SK-N-SH (cell line): ENCODE measurements at regions not wholly inside any gene's neighbourhood (a gene's known extent, or its start where the extent isn't known, plus 50 kb on each side); places are given as distances from the start of the nearest gene placed in this dataset.
A peak's percentile ranks its signal among the peaks of the same experiment; 100 is the strongest.

Source experiments
- CTCF ChIA-PET: fragments of 300-600, 350-600 bp; formaldehyde crosslinking; extraction: SDS; loops from one replicate; lab custom pipeline; 2021; lab: Yijun Ruan, JAX
- POLR2A ChIA-PET: fragments of 350-600 bp; sonication (Branson Sonifier 250); formaldehyde crosslinking; extraction: SDS; loops from one replicate; lab custom pipeline; 2020; ENCODE audit warnings: antibody characterized with exemption, inconsistent platforms; lab: Yijun Ruan, JAX
- DNase-seq: peaks from one replicate; pipeline ENCODE4 v3.0.0; 2012
- H2AFZ ChIP-seq: fragments of 200-600 bp; sonication (generic); 2 replicates; pipeline ENCODE4 v1.8.1; 2016; ENCODE audit warnings: antibody characterized with exemption, mild to moderate bottlenecking, low read depth
- H3F3A ChIP-seq: fragments of 200-600 bp; sonication (generic); replicated peaks from 2 replicates; pipeline ENCODE3; 2016; ENCODE audit warnings: antibody characterized with exemption, mild to moderate bottlenecking; ENCODE audit not compliant: insufficient read depth
- H3K27ac ChIP-seq, 2 experiments: fragments of 200-500 bp in 1 of 2; fragments of 200-600 bp in 1 of 2; sonication (Bioruptor generic) in 1 of 2; sonication (generic), shearing (Covaris generic) in 1 of 2; 2 replicates each; pipeline versions ENCODE4 v1.5.1 to v1.6.1; 2014 to 2016; ENCODE audit warnings: low read depth in 2 of 2, inconsistent platforms in 1 of 2, low read length in 1 of 2, mild to moderate bottlenecking in 1 of 2, mixed read lengths in 1 of 2
- H3K27me3 ChIP-seq: fragments of 200-600 bp; sonication (generic), shearing (Covaris generic); 2 replicates; pipeline ENCODE4 v1.6.1; 2016; ENCODE audit warnings: mixed run types; ENCODE audit not compliant: insufficient read depth
- H3K36me3 ChIP-seq, 2 experiments: fragments of 200-500 bp in 1 of 2; fragments of 200-600 bp in 1 of 2; sonication (Bioruptor generic) in 1 of 2; sonication (generic) in 1 of 2; replicated peaks in 1 of 2; 2 replicates each; pipeline versions ENCODE3 to v1.5.1; 2014 to 2016; ENCODE audit warnings: low read length in 1 of 2, mild to moderate bottlenecking in 1 of 2; ENCODE audit not compliant: insufficient read depth in 2 of 2, control insufficient read depth in 1 of 2
- H3K4me1 ChIP-seq, 2 experiments: fragments of 200-500 bp in 1 of 2; fragments of 200-600 bp in 1 of 2; sonication (Bioruptor generic) in 1 of 2; sonication (generic), shearing (Covaris generic) in 1 of 2; 2 replicates each; pipeline versions ENCODE4 v1.5.1 to v1.6.1; 2014 to 2016; ENCODE audit warnings: low read depth in 1 of 2, low read length in 1 of 2, mixed run types in 1 of 2; ENCODE audit not compliant: insufficient read depth in 2 of 2, control insufficient read depth in 1 of 2
- H3K4me2 ChIP-seq: fragments of 200-600 bp; sonication (generic), shearing (Covaris generic); 2 replicates; pipeline ENCODE4 v1.6.1; 2017; ENCODE audit warnings: mixed run types
- H3K4me3 ChIP-seq, 2 experiments: fragments of 200-500 bp in 1 of 2; fragments of 200-600 bp in 1 of 2; sonication (Bioruptor generic) in 1 of 2; sonication (generic), shearing (Covaris generic) in 1 of 2; 2 replicates each; pipeline versions ENCODE4 v1.5.1 to v1.8.1; 2014 to 2016; ENCODE audit warnings: low read depth in 2 of 2, inconsistent platforms in 1 of 2, low read length in 1 of 2, mild to moderate bottlenecking in 1 of 2, mixed read lengths in 1 of 2, moderate library complexity in 1 of 2
- H3K79me2 ChIP-seq: fragments of 200-600 bp; sonication (generic); 2 replicates; pipeline ENCODE4 v1.8.1; 2017; ENCODE audit warnings: mild to moderate bottlenecking; ENCODE audit not compliant: insufficient read depth
- H3K9ac ChIP-seq: fragments of 200-600 bp; sonication (generic); 2 replicates; pipeline ENCODE4 v1.6.1; 2017; ENCODE audit warnings: mixed run types
- H3K9me2 ChIP-seq: fragments of 200-600 bp; sonication (generic); 2 replicates; pipeline ENCODE4 v1.6.1; 2017; ENCODE audit warnings: mixed run types
- H3K9me3 ChIP-seq: fragments of 200-600 bp; sonication (generic); 2 replicates; pipeline ENCODE4 v1.6.1; 2017; ENCODE audit warnings: mixed run types, mild to moderate bottlenecking, moderate library complexity
- H4K20me1 ChIP-seq: fragments of 200-600 bp; sonication (generic); 2 replicates; pipeline ENCODE4 v1.6.1; 2017; ENCODE audit warnings: mild to moderate bottlenecking, mixed run types; ENCODE audit not compliant: insufficient read depth
- CTCF ChIP-seq: fragments of 200-600 bp; sonication (generic); IDR thresholded peaks from 2 replicates; pipeline ENCODE4 v1.6.1; 2017; ENCODE audit warnings: antibody characterized with exemption, mild to moderate bottlenecking, moderate library complexity
- EZH2phosphoT487 ChIP-seq: fragments of 200-600 bp; sonication (generic); IDR thresholded peaks from 2 replicates; pipeline ENCODE4 v1.6.1; 2017; ENCODE audit warnings: low read depth, mixed run types, mild to moderate bottlenecking, antibody characterized with exemption, moderate library complexity, borderline replicate concordance
- FOSL2 ChIP-seq: IDR thresholded peaks from 2 replicates; pipeline ENCODE4 v1.4.0; 2012; ENCODE audit warnings: low read depth, mild to moderate bottlenecking, moderate library complexity, borderline replicate concordance
- FOXJ3 ChIP-seq: sonication (generic); formaldehyde crosslinking; IDR thresholded peaks from 2 replicates; pipeline ENCODE4 v1.5.1; 2020; ENCODE audit warnings: mild to moderate bottlenecking, missing genetic modification reagents
- FOXM1 ChIP-seq: IDR thresholded peaks from 2 replicates; pipeline ENCODE4 v1.4.0; 2012; ENCODE audit warnings: low read depth, mild to moderate bottlenecking
- GATA2 ChIP-seq: sonication (generic); formaldehyde crosslinking; IDR thresholded peaks from 2 replicates; pipeline ENCODE4 v1.5.0; 2020; ENCODE audit warnings: mild to moderate bottlenecking, missing genetic modification reagents
- POLR2AphosphoS5 ChIP-seq: IDR thresholded peaks from 2 replicates; pipeline ENCODE4 v1.6.1; 2012; ENCODE audit warnings: low read depth, low read length
- RCOR1 ChIP-seq: fragments of 150-350 bp; IDR thresholded peaks from 2 replicates; pipeline ENCODE4 v1.6.1; 2017; ENCODE audit warnings: antibody characterized with exemption, low read length
- RFX5 ChIP-seq: IDR thresholded peaks from 2 replicates; pipeline ENCODE4 v1.6.1; 2012; ENCODE audit warnings: mild to moderate bottlenecking, improper control_type of control experiment, low read length
- TAF1 ChIP-seq: IDR thresholded peaks from 2 replicates; pipeline ENCODE4 v1.6.1; 2012; ENCODE audit warnings: low read depth, mild to moderate bottlenecking, low read length, moderate library complexity, borderline replicate concordance
- TCF12 ChIP-seq: IDR thresholded peaks from 2 replicates; pipeline ENCODE4 v1.4.0; 2012
- USF2 ChIP-seq: fragments of 150-350 bp; IDR thresholded peaks from 2 replicates; pipeline ENCODE4 v1.6.1; 2017; ENCODE audit warnings: antibody characterized with exemption, low read length, low read depth, borderline replicate concordance
- YY1 ChIP-seq: IDR thresholded peaks from 2 replicates; pipeline ENCODE4 v1.4.0; 2012; ENCODE audit warnings: low read depth, mild to moderate bottlenecking
- ZBTB33 ChIP-seq: IDR thresholded peaks from 2 replicates; pipeline ENCODE4 v1.4.0; 2012; ENCODE audit warnings: low read depth, borderline replicate concordance
- WGBS: methylation state at CpG from one replicate; pipeline ENCODE4 v1.1.6; 2017; ENCODE audit warnings: low lambda C conversion rate; 5-methylcytosine and 5-hydroxymethylcytosine counted together
- TF ChIP-seq, protein P1 (sequence below): IDR thresholded peaks from 2 replicates; pipeline ENCODE4 v1.4.0; 2012; ENCODE audit warnings: low read depth, borderline replicate concordance
- TF ChIP-seq, protein P2 (sequence below): fragments of 150-350 bp; IDR thresholded peaks from 2 replicates; pipeline ENCODE4 v1.6.1; 2016; ENCODE audit warnings: mild to moderate bottlenecking, low read depth, low read length
- TF ChIP-seq, protein P3 (sequence below): IDR thresholded peaks from 2 replicates; pipeline ENCODE4 v1.6.1; 2012; ENCODE audit warnings: mild to moderate bottlenecking, low read depth, low read length, moderate library complexity

DNA sequence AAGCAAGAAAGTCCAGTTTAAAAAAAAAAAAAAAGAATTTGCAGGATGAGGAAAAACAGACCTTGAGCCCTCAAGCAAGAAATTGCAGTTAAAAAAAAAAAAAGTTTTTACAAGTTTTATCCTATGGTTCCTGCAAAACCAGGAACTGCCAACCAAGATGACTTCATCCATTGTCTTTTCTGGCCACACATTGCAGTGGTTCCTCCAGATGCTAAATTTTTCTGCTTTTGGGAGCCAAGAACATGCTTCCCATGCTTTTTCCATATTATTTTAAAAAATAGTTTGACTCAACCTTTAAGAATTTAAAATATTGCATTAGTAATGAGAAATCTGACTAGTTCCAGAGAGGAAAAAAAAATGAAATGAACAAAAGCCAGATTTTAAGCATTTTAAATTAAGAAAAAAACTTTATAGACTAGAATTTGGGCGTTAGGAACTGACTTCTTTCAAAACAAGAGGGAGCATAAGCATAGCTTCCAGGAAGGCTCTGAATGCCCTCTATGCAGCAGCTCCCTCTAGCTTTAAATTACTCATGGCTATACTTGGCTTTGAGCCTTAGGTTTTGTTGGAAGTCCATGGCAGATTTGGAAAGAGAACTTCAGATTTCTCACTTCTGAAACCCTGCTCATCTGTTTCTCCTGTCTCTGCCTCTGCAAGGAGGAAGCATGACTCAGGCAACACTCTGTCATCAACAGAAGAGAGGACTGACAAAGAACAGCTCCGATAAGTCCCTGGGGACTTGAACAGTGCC is 124.5 kb downstream of the GPR65 start:
- CTCF ChIA-PET: interaction anchor here (1.3 to 1.4 kb wide), 2 partner anchors 9 to 22 kb away, joined by 3 read pairs; no protein-coding TSS in a partner anchor
- TF ChIP-seq USF2 (no peak), RFX5 (no peak), TAF1 (no peak), TCF12 (peak; percentile 37), RCOR1 (no peak), POLR2AphosphoS5 (no peak), CTCF (peak; percentile 27; the same call in 1 of the 2 replicates), EZH2phosphoT487 (no peak), FOXM1 (no peak), YY1 (no peak), FOSL2 (peak; percentile 7; the same call in 1 of the 2 replicates), FOXJ3 (CRISPR knock-in tag) (no peak), GATA2 (CRISPR knock-in tag) (no peak), ZBTB33 (no peak)
- TF ChIP-seq, protein P1, sequence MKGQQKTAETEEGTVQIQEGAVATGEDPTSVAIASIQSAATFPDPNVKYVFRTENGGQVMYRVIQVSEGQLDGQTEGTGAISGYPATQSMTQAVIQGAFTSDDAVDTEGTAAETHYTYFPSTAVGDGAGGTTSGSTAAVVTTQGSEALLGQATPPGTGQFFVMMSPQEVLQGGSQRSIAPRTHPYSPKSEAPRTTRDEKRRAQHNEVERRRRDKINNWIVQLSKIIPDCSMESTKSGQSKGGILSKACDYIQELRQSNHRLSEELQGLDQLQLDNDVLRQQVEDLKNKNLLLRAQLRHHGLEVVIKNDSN: no peak
- TF ChIP-seq, protein P2, sequence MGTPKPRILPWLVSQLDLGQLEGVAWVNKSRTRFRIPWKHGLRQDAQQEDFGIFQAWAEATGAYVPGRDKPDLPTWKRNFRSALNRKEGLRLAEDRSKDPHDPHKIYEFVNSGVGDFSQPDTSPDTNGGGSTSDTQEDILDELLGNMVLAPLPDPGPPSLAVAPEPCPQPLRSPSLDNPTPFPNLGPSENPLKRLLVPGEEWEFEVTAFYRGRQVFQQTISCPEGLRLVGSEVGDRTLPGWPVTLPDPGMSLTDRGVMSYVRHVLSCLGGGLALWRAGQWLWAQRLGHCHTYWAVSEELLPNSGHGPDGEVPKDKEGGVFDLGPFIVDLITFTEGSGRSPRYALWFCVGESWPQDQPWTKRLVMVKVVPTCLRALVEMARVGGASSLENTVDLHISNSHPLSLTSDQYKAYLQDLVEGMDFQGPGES: no peak
- TF ChIP-seq, protein P3, sequence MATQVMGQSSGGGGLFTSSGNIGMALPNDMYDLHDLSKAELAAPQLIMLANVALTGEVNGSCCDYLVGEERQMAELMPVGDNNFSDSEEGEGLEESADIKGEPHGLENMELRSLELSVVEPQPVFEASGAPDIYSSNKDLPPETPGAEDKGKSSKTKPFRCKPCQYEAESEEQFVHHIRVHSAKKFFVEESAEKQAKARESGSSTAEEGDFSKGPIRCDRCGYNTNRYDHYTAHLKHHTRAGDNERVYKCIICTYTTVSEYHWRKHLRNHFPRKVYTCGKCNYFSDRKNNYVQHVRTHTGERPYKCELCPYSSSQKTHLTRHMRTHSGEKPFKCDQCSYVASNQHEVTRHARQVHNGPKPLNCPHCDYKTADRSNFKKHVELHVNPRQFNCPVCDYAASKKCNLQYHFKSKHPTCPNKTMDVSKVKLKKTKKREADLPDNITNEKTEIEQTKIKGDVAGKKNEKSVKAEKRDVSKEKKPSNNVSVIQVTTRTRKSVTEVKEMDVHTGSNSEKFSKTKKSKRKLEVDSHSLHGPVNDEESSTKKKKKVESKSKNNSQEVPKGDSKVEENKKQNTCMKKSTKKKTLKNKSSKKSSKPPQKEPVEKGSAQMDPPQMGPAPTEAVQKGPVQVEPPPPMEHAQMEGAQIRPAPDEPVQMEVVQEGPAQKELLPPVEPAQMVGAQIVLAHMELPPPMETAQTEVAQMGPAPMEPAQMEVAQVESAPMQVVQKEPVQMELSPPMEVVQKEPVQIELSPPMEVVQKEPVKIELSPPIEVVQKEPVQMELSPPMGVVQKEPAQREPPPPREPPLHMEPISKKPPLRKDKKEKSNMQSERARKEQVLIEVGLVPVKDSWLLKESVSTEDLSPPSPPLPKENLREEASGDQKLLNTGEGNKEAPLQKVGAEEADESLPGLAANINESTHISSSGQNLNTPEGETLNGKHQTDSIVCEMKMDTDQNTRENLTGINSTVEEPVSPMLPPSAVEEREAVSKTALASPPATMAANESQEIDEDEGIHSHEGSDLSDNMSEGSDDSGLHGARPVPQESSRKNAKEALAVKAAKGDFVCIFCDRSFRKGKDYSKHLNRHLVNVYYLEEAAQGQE: no peak
- peak overlapping the region in 1 of 2 experiments; percentile 66; a peak in 2 of 4 replicates for H3K27ac ChIP-seq

More for the DNA sequence above, 124.5 kb downstream of the GPR65 start:
- no peaks in the 10 kb centered on the region for H3K36me3 ChIP-seq
- no peak for DNase-seq
- no peaks in the 10 kb centered on the region for H3K27me3 ChIP-seq
- H3K9ac ChIP-seq: no peak overlapping the region
- POLR2A ChIA-PET: no interaction called here
- WGBS: 0% methylated on average over 2 of the region's 2 CpGs
- H3K4me2 ChIP-seq: peak overlapping the region; percentile 47
- no peaks in the 10 kb centered on the region for H3K4me1 ChIP-seq
- no peaks in the 10 kb centered on the region for H3K9me2 ChIP-seq
- H3F3A ChIP-seq: peaks cover 13% of the 10 kb centered on the region
- no peaks in the 10 kb centered on the region for H4K20me1 ChIP-seq
- H3K4me3 ChIP-seq: no peak overlapping the region
- no peaks in the 10 kb centered on the region for H3K79me2 ChIP-seq
- H2AFZ ChIP-seq: peak overlapping the region; percentile 59; the same call in 1 of the 2 replicates
- H3K9me3 ChIP-seq: no peaks in the 10 kb centered on the region
